SH-SY5Y (cell line): ENCODE measurements at regions not wholly inside any gene's neighbourhood (a gene's known extent, or its start where the extent isn't known, plus 50 kb on each side); places are given as distances from the start of the nearest gene placed in this dataset.

Experiments used
- GATA2 ChIP-seq: IDR thresholded peaks from 2 replicates; pipeline ENCODE4 v1.6.1; 2011; ENCODE audit warnings: mild to moderate bottlenecking, low read depth, low read length
- GATA3 ChIP-seq: IDR thresholded peaks from 2 replicates; pipeline ENCODE4 v1.6.1; 2011; ENCODE audit warnings: low read depth, mild to moderate bottlenecking, low read length, moderate library complexity

GRCh38 chr7:113649556-113649955 is 269.3 kb downstream of the PPP1R3A start:
- no peak for TF ChIP-seq GATA2
- no peak for TF ChIP-seq GATA3
